Caco-2 (cell line): ENCODE measurements at regions not wholly inside any gene's neighbourhood (a gene's known extent, or its start where the extent isn't known, plus 50 kb on each side); places are given as distances from the start of the nearest gene placed in this dataset.

Experiments used
- BruUV-seq: library from RNA; stranded (reverse); fragments of 400-500 nt; replicated peaks from 2 replicates; lab custom pipeline; 2021; lab: Mats Ljungman, UMichigan
- CTCF ChIA-PET: fragments of 300-600 bp; sonication (Branson Sonifier 250); formaldehyde crosslinking; loops from one replicate; lab custom pipeline; 2022; ENCODE audit warnings: antibody characterized with exemption; lab: Charles Lee
- POLR2A ChIA-PET: fragments of 300-600 bp; sonication (Branson Sonifier 250); formaldehyde crosslinking; loops from one replicate; lab custom pipeline; 2022; ENCODE audit warnings: antibody characterized with exemption; lab: Charles Lee
- DNase-seq, 2 experiments: peaks; one replicate each; pipeline versions ENCODE4 v3.0.0 to v3.0.0-alpha.2; 2020 to 2022
- H3K27me3 ChIP-seq: replicated peaks from 2 replicates; pipeline ENCODE4 v1.6.0; 2011; ENCODE audit warnings: low read length; ENCODE audit not compliant: control insufficient read depth, insufficient read depth
- H3K36me3 ChIP-seq: 2 replicates; pipeline ENCODE4 v1.5.1; 2011; ENCODE audit warnings: low read length; ENCODE audit not compliant: control insufficient read depth, insufficient read depth
- H3K4me1 ChIP-seq: fragments of 250-450 bp; sonication (Bioruptor Pico); 2 replicates; pipeline ENCODE4 v1.5.1; 2020; ENCODE audit warnings: mild to moderate bottlenecking
- H3K4me3 ChIP-seq: 2 replicates; pipeline ENCODE4 v1.5.1; 2011; ENCODE audit warnings: low read depth, mild to moderate bottlenecking, control low read depth, low read length
- H3K9me3 ChIP-seq: fragments of 250-450 bp; sonication (Bioruptor Pico); 2 replicates; pipeline ENCODE4 v1.5.1; 2020; ENCODE audit warnings: mild to moderate bottlenecking, moderate library complexity
- H3K27ac Mint-ChIP-seq: one replicate; pipeline ENCODE4 v1.8.0; 2022; ENCODE audit warnings: mixed read lengths; ENCODE audit not compliant: unreplicated experiment
- H3K27me3 Mint-ChIP-seq: one replicate; pipeline ENCODE4 v1.8.0; 2022; ENCODE audit warnings: mixed read lengths; ENCODE audit not compliant: insufficient read depth, unreplicated experiment
- H3K36me3 Mint-ChIP-seq: one replicate; pipeline ENCODE4 v1.8.0; 2022; ENCODE audit warnings: mild to moderate bottlenecking, mixed read lengths; ENCODE audit not compliant: insufficient read depth, unreplicated experiment
- H3K4me1 Mint-ChIP-seq: one replicate; pipeline ENCODE4 v1.8.0; 2022; ENCODE audit warnings: low read depth, mixed read lengths; ENCODE audit not compliant: unreplicated experiment
- H3K4me3 Mint-ChIP-seq: one replicate; pipeline ENCODE4 v1.8.0; 2022; ENCODE audit warnings: mild to moderate bottlenecking, moderate library complexity, mixed read lengths; ENCODE audit not compliant: unreplicated experiment
- H3K9me3 Mint-ChIP-seq: one replicate; pipeline ENCODE4 v1.8.0; 2022; ENCODE audit warnings: mixed read lengths; ENCODE audit not compliant: unreplicated experiment
- intact Hi-C: fragments of 100-400 bp; cut with micrococcal nuclease; formaldehyde crosslinking; loops from one replicate; pipeline ENCODE4 v1.10.0; 2022; ENCODE audit not compliant: unreplicated experiment
- TF ChIP-seq, protein P1 (sequence below), 2 experiments: fragments of 200-600 bp in 1 of 2; IDR thresholded peaks; 1 replicate in 1 of 2; 2 replicates in 1 of 2; pipeline versions ENCODE4 v1.5.1 to v1.8.0; 2011 to 2022; ENCODE audit warnings: antibody characterized with exemption in 1 of 2, control low read depth in 1 of 2, inconsistent platforms in 1 of 2, low read depth in 1 of 2, low read length in 1 of 2, mild to moderate bottlenecking in 1 of 2, moderate library complexity in 1 of 2; ENCODE audit not compliant: insufficient read depth in 1 of 2, severe bottlenecking in 1 of 2, unreplicated experiment in 1 of 2

GRCh38 chr4:136803433-136803832, 728.9 kb downstream of the PCDH18 start:
- no peak for DNase-seq
- intact Hi-C loops, result no loop called here
- no peaks in the 10 kb centered on the region for H3K27me3 ChIP-seq
- ChIA-PET POLR2A (no interaction called here), CTCF (no interaction called here)
- Mint-ChIP-seq H3K27me3 (no peaks in the 10 kb centered on the region), H3K4me3 (no peak overlapping the region), H3K9me3 (peaks cover 15% of the 10 kb centered on the region), H3K36me3 (no peaks in the 10 kb centered on the region), H3K4me1 (no peaks in the 10 kb centered on the region), H3K27ac (no peak overlapping the region)
- TF ChIP-seq, protein P1, sequence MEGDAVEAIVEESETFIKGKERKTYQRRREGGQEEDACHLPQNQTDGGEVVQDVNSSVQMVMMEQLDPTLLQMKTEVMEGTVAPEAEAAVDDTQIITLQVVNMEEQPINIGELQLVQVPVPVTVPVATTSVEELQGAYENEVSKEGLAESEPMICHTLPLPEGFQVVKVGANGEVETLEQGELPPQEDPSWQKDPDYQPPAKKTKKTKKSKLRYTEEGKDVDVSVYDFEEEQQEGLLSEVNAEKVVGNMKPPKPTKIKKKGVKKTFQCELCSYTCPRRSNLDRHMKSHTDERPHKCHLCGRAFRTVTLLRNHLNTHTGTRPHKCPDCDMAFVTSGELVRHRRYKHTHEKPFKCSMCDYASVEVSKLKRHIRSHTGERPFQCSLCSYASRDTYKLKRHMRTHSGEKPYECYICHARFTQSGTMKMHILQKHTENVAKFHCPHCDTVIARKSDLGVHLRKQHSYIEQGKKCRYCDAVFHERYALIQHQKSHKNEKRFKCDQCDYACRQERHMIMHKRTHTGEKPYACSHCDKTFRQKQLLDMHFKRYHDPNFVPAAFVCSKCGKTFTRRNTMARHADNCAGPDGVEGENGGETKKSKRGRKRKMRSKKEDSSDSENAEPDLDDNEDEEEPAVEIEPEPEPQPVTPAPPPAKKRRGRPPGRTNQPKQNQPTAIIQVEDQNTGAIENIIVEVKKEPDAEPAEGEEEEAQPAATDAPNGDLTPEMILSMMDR (IDR thresholded peaks at IDR 0.05; ENCODE audit: insufficient read depth in 1 of 2, low read depth in 1 of 2, low read length in 1 of 2, severe bottlenecking in 1 of 2, unreplicated experiment in 1 of 2), result no peak
- no TSS peak for BruUV-seq
- H3K36me3 ChIP-seq, result no peaks in the 10 kb centered on the region
- H3K9me3 ChIP-seq, result no peaks in the 10 kb centered on the region
- H3K4me3 ChIP-seq, result no peak overlapping the region
- no peaks in the 10 kb centered on the region for H3K4me1 ChIP-seq

DNA sequence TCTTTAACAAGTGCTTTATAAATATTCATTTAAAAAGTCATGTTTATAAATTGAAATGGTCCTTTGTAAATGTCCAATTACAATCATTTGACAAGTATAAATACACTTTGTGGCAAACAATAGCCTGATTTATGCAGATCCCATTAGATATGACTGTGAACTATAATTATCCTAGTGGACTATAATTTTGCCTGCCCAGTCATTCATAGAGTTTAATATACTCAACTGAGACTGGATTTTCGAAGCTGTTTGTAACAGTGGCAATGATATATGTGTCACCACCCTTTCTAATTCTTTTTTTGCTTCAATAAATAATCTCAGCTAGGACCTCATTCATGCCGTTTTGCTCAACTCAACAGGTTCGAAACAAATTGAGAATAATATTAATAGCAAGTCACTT, 732.0 kb downstream of the PCDH18 start:
- H3K4me1 Mint-ChIP-seq, result no peaks in the 10 kb centered on the region
- Histone ChIP-seq H3K4me1 (no peaks in the 10 kb centered on the region), H3K9me3 (no peaks in the 10 kb centered on the region), H3K27me3 (no peaks in the 10 kb centered on the region), H3K36me3 (no peaks in the 10 kb centered on the region), H3K4me3 (no peak overlapping the region)
- no peak overlapping the region for H3K27ac Mint-ChIP-seq
- TF ChIP-seq, protein P1 (IDR thresholded peaks at IDR 0.05; ENCODE audit: insufficient read depth in 1 of 2, low read depth in 1 of 2, low read length in 1 of 2, severe bottlenecking in 1 of 2, unreplicated experiment in 1 of 2), result no peak
- no peaks in the 10 kb centered on the region for H3K27me3 Mint-ChIP-seq
- H3K9me3 Mint-ChIP-seq, result peaks cover 3% of the 10 kb centered on the region
- H3K36me3 Mint-ChIP-seq, result no peaks in the 10 kb centered on the region
- POLR2A ChIA-PET, result no interaction called here
- CTCF ChIA-PET, result no interaction called here
- DNase-seq, result no peak
- intact Hi-C loops, result no loop called here
- H3K4me3 Mint-ChIP-seq, result no peak overlapping the region
- BruUV-seq, result no TSS peak

DNA sequence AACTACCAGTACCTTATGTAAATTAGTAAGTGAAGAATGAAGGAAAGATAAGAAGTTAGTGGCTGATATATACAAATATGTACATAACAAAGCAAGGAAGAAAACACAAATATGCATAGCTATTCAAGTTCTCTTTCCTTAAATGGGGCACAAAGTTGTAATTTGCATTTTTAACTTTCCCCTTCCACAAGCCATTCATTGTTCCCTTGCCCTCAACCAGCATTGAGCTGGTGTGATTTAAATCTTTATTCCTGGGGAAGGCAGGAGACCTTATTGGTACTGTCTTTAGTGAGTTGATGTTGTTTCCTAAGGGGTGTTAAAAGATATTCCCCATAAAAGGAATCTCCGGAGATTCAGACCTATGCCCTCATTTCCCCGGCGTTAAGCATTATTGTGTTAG, 735.3 kb downstream of the PCDH18 start:
- H3K36me3 Mint-ChIP-seq, result no peaks in the 10 kb centered on the region
- Histone ChIP-seq H3K36me3 (no peaks in the 10 kb centered on the region), H3K4me1 (no peaks in the 10 kb centered on the region), H3K9me3 (no peaks in the 10 kb centered on the region), H3K4me3 (no peak overlapping the region), H3K27me3 (no peaks in the 10 kb centered on the region)
- no peaks in the 10 kb centered on the region for H3K4me1 Mint-ChIP-seq
- POLR2A ChIA-PET, result no interaction called here
- CTCF ChIA-PET, result no interaction called here
- no peak overlapping the region for H3K27ac Mint-ChIP-seq
- no peaks in the 10 kb centered on the region for H3K27me3 Mint-ChIP-seq
- no TSS peak for BruUV-seq
- DNase-seq, result no peak
- intact Hi-C loops, result no loop called here
- H3K4me3 Mint-ChIP-seq, result no peak overlapping the region
- TF ChIP-seq, protein P1 (IDR thresholded peaks at IDR 0.05; ENCODE audit: insufficient read depth in 1 of 2, low read depth in 1 of 2, low read length in 1 of 2, severe bottlenecking in 1 of 2, unreplicated experiment in 1 of 2), result no peak
- H3K9me3 Mint-ChIP-seq, result no peaks in the 10 kb centered on the region
